ENCODE measurements at regions not wholly inside any gene's neighbourhood (a gene's known extent, or its start where the extent isn't known, plus 50 kb on each side); places are given as distances from the start of the nearest gene placed in this dataset.

DNA sequence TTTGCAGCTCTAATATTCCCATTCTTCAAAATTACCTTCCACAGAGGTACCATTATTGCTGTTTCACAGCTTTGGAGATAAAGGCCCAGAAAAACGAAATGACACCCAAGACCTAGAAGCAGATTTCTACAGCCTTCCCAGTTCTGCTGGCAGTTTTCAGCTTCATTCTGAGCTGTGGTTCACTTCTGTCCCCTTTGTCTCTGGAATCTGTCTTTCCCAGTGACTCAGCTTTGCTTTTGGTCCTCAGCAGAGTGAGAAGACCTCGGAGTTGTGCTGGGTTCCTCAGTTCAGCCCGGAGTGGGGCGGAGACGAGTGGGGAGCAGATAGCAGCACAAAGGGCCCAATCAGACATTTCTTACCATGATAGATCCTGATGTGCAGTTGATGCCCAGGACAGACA is 180.7 kb upstream of the CXCR4 start:
- ATAC-seq (no peak), DNase-seq (ENCODE audit: low read depth, low spot score) (no peak)
- Histone ChIP-seq H3K27ac (ENCODE audit: low read length) (no peak overlapping the region), H3K4me1 (ENCODE audit: control insufficient read depth, insufficient read depth, low read length) (no peaks in the 10 kb centered on the region), H3K27me3 (ENCODE audit: control insufficient read depth, insufficient read depth, low read length) (peaks cover 4% of the 10 kb centered on the region; the same call in 1 of the 2 replicates), H3K4me3 (ENCODE audit: low read depth in 2 of 2, low read length in 2 of 2) (no peak overlapping the region), H3K9me3 (ENCODE audit: control insufficient read depth, insufficient read depth, low read depth, low read length) (no peaks in the 10 kb centered on the region), H3K36me3 (ENCODE audit: control insufficient read depth, insufficient read depth, low read length) (no peaks in the 10 kb centered on the region)
- TF ChIP-seq, protein P1, sequence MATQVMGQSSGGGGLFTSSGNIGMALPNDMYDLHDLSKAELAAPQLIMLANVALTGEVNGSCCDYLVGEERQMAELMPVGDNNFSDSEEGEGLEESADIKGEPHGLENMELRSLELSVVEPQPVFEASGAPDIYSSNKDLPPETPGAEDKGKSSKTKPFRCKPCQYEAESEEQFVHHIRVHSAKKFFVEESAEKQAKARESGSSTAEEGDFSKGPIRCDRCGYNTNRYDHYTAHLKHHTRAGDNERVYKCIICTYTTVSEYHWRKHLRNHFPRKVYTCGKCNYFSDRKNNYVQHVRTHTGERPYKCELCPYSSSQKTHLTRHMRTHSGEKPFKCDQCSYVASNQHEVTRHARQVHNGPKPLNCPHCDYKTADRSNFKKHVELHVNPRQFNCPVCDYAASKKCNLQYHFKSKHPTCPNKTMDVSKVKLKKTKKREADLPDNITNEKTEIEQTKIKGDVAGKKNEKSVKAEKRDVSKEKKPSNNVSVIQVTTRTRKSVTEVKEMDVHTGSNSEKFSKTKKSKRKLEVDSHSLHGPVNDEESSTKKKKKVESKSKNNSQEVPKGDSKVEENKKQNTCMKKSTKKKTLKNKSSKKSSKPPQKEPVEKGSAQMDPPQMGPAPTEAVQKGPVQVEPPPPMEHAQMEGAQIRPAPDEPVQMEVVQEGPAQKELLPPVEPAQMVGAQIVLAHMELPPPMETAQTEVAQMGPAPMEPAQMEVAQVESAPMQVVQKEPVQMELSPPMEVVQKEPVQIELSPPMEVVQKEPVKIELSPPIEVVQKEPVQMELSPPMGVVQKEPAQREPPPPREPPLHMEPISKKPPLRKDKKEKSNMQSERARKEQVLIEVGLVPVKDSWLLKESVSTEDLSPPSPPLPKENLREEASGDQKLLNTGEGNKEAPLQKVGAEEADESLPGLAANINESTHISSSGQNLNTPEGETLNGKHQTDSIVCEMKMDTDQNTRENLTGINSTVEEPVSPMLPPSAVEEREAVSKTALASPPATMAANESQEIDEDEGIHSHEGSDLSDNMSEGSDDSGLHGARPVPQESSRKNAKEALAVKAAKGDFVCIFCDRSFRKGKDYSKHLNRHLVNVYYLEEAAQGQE (IDR thresholded peaks at IDR 0.05; ENCODE audit: insufficient read depth in 1 of 2, low read depth in 2 of 2, low read length in 1 of 2): no peak
- TF ChIP-seq, protein P2, sequence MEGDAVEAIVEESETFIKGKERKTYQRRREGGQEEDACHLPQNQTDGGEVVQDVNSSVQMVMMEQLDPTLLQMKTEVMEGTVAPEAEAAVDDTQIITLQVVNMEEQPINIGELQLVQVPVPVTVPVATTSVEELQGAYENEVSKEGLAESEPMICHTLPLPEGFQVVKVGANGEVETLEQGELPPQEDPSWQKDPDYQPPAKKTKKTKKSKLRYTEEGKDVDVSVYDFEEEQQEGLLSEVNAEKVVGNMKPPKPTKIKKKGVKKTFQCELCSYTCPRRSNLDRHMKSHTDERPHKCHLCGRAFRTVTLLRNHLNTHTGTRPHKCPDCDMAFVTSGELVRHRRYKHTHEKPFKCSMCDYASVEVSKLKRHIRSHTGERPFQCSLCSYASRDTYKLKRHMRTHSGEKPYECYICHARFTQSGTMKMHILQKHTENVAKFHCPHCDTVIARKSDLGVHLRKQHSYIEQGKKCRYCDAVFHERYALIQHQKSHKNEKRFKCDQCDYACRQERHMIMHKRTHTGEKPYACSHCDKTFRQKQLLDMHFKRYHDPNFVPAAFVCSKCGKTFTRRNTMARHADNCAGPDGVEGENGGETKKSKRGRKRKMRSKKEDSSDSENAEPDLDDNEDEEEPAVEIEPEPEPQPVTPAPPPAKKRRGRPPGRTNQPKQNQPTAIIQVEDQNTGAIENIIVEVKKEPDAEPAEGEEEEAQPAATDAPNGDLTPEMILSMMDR (IDR thresholded peaks at IDR 0.05): no peak
- TF ChIP-seq SIN3A (IDR thresholded peaks at IDR 0.05; ENCODE audit: borderline replicate concordance, insufficient read depth, low read depth, low read length) (no peak), TCF7L2 (IDR thresholded peaks at IDR 0.05; ENCODE audit: low read depth, low read length) (no peak), POLR2AphosphoS5 (IDR thresholded peaks at IDR 0.05; ENCODE audit: low read depth, low read length) (no peak)
- ChIA-PET POLR2A (no interaction called here), CTCF (no interaction called here)
- BruUV-seq (replicated peaks): no TSS peak
- in situ Hi-C loops (cut with HindIII; ENCODE audit: low pct_unique_long_range_greater_than_20kb, low sequenced_read_pairs) (no loop called here), intact Hi-C loops (cut with micrococcal nuclease; ENCODE audit: unreplicated experiment) (no loop called here)

DNA sequence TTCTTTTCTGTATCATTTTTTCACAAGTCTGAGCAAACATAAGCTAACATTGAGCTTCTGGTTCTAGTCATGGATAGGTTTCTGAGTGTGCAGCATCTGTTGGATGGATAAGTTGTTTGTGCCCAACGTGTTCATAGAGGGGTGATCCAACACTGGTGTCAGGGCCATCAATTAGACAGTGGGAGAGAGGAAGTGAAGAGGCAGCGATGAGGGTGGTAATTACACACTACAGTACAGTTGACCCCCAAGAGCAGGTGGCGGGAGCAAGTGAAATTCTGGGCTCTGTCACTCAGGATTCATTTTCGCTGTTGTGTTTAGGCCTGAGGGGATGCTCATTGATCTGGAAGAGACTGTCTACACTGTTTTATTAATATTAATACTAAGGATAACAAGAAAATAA is 180.0 kb upstream of the CXCR4 start:
- in situ Hi-C loops (cut with HindIII; ENCODE audit: low pct_unique_long_range_greater_than_20kb, low sequenced_read_pairs): no loop called here
- no peaks in the 10 kb centered on the region for H3K36me3 ChIP-seq (ENCODE audit: control insufficient read depth, insufficient read depth, low read length)
- H3K27me3 ChIP-seq (ENCODE audit: control insufficient read depth, insufficient read depth, low read length): no peaks in the 10 kb centered on the region; the same call in 1 of the 2 replicates
- no TSS peak for BruUV-seq (replicated peaks)
- intact Hi-C loops (cut with micrococcal nuclease; ENCODE audit: unreplicated experiment): no loop called here
- no peak overlapping the region for H3K27ac ChIP-seq (ENCODE audit: low read length)
- H3K4me1 ChIP-seq (ENCODE audit: control insufficient read depth, insufficient read depth, low read length): no peaks in the 10 kb centered on the region
- TF ChIP-seq, protein P2 (IDR thresholded peaks at IDR 0.05): no peak
- TF ChIP-seq SIN3A (IDR thresholded peaks at IDR 0.05; ENCODE audit: borderline replicate concordance, insufficient read depth, low read depth, low read length) (no peak), TCF7L2 (IDR thresholded peaks at IDR 0.05; ENCODE audit: low read depth, low read length) (no peak), POLR2AphosphoS5 (IDR thresholded peaks at IDR 0.05; ENCODE audit: low read depth, low read length) (no peak)
- TF ChIP-seq, protein P1 (IDR thresholded peaks at IDR 0.05; ENCODE audit: insufficient read depth in 1 of 2, low read depth in 2 of 2, low read length in 1 of 2): no peak
- ChIA-PET POLR2A (no interaction called here), CTCF (no interaction called here)
- DNase-seq (ENCODE audit: low read depth, low spot score): no peak
- no peak overlapping the region for H3K4me3 ChIP-seq (ENCODE audit: low read depth in 2 of 2, low read length in 2 of 2)
- no peak for ATAC-seq
- no peaks in the 10 kb centered on the region for H3K9me3 ChIP-seq (ENCODE audit: control insufficient read depth, insufficient read depth, low read depth, low read length)
